Limb (tissue), 2 donors: ENCODE measurements at regions not wholly inside any gene's neighbourhood (a gene's known extent, or its start where the extent isn't known, plus 50 kb on each side); places are given as distances from the start of the nearest gene placed in this dataset.
"Not testable (repeated sequence)": the region's sequence is repeated elsewhere in the genome, so short reads cannot be mapped to it uniquely, and the experiment has no call there.

Source experiments
- DNase-seq, 2 donors: peaks; one replicate each; pipeline ENCODE4 v3.0.0-alpha.2; 2016; ENCODE audit errors: extremely low spot score in 2 of 2

DNA sequence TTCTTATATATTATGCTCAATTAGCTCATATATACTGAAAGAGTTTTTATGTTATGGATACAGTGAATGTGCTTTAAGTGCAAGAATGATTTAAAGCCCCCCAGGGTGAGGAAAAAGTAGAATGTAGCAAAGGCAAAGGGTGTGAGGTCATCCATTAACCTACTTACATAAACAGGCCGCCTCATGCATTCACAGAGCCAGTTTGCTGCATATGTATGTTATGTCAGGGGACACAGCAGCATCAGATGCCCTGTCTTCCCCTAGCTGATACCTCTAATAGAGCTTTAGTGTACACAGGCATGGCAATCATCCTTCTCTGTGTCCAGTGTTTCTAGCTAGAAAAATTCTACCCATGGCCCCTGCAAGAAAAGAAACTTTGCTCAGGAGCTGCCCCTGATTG is 187.8 kb upstream of the FSHR start:
- no peak for DNase-seq

DNA sequence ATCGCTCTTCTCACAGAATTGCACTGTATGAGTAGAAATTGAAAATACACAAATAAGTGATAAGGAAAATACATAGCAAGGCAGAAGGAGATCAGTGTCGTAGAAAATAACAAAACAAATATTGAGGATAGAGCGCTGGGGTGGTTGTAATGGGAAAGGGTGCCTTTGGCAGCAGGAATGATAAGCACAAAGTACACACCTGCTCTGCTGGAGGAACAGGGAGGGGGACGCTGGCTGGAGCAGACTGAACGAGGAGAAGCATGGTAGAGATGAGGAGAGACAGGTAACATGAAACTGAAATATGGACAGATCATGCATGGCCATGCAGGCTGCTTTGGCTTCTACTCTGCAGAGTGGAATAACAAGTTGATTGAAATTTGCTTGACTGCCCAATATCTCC is 181.2 kb upstream of the FSHR start:
- no peak for DNase-seq

DNA sequence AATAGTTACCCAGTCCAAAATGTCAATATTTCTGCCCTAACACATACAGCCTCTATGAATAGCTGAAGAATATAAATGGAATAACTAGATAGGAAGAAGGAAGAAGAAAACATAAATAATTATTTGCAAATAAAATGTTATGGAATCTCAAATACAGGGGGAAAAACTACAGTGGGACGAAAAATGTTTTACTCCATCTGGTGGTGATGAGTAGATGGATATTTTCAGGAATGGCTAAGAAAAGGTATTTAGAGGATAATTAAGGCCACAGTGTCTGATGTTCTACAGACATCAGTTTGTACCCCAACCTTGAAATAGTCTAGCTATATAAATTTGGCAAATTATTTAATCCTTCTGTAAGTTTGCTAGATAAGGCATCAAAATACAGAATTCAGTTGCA is 178.1 kb upstream of the FSHR start:
- no peak for DNase-seq

DNA sequence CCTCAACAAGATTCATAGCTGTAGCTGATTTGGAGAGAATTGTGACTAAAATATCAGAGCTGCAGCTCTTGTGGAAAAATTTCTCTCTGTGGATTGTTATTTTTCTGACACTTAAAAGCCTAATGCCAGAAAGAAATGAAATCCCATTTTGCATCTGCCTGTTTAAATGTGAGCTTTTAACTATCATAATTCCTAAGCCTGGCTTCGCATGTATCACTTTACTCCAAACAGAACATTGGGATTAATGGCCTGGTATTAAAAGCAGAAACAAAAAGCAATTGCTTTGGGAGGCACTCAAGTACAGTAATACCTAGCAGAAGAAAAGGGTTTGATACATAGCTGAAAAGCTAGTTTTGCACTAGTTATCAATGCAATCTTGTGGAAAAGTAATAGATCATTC is 164.2 kb upstream of the FSHR start:
- DNase-seq = no peak

DNA sequence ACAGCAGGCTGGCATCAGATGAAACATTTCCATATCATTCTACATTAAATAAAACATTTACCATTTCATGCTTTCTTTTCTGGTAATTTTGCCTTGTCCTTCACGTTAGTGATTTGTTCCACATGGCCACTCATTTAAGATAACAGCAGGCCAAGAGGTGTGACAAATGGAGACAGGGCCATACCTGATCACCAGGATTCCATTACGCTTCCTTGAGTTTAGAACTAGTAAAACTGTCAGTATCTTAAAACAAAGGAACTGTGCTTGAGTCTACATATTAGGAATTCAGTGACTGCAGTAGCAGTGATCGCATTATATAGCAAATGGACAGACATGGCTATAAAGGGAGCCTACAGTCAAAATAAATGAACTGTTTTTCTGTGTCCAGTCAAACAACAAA is 155.1 kb upstream of the FSHR start:
- DNase-seq = no peak

DNA sequence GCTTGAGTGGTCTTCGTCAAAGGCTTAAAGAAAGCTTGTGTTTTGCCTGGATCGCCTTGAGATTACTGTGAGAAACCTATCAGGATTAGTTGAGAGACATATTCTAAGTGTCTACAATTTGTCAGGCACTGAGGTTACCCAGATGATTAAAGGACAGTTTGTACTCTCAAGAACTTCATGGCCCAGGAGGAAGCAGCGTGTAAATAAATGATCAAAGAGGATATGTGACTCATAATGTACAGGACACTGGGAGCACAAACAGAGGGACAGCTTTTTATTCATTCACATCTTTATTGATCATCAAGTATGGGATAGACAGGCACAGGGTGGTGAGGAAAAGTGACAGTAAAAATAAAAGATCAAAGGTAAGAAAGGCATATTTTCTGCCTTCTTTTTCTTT is 152.6 kb upstream of the FSHR start:
- no peak for DNase-seq

DNA sequence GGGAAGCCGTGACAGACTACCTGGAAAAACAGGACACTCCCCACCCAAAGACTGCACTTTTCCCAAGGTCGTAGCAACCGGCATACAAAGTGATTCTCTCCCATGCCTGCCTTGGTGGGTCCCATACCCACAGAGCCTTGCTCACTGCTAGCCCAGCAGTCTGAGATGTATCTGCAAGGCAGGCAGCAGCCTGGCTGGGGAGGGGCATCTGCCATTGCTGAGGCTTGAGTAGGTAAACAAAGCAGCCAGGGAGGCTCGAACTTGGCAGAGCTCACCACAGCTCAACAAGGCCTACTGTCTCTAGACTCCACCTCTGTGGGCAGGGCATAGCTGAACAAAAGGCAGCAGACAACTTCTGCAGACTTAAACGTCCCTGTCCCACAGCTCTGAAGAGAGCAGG is 144.4 kb upstream of the FSHR start:
- not testable (repeated sequence) for DNase-seq

DNA sequence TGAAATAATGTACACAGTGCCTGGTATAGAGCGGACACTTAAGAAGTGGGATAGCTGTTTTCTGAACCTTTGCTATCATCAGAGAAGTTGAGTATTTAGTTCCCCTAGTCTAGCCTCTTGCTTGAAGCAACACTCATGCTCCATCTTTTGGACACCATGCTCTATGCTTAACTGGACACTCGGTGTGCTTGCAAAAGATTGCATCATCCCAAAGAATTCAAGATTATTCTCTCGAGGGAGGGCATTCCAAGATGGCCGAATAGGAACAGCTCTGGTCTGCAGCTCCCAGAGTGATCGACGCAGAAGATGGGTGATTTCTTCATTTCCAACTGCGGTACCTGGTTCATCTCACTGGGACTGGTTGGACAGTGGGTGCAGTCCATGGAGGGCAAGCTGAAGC is 143.9 kb upstream of the FSHR start:
- DNase-seq = no peak

DNA sequence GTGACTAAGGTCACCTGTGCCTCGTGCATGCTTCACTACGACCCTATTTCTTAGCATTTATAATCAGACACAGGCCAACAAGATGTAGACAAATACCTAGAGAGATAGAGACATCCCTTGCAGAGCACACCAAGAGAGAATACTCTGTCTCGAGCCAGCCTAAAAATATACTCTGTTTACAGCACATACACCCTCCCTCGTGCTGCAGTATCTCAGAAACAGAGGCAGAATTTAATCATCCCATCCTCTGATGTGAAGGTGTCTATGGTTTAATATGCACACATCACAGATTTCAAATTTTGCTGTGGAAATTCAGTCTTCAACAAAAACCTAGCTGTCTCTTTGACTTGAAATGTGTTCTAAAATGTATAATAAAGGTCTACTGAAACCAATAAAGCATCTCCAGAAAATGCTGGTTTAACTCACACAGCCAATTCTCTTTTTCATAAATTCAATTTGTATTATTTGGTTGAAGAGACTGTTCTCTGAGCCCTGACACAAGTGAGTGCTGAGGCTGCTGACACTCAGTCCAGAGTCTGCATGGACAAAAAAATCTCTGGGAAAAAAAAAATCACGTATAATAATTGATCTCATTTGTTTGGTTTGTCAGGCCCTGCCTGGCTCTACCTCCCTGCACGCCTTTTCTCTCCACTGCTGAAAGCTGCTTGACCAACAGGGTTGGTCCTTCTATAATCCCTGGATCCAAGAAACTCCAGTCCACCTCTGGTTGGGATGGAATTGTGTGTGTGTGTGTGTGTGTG is 142.0 kb upstream of the FSHR start:
- no peak for DNase-seq

DNA sequence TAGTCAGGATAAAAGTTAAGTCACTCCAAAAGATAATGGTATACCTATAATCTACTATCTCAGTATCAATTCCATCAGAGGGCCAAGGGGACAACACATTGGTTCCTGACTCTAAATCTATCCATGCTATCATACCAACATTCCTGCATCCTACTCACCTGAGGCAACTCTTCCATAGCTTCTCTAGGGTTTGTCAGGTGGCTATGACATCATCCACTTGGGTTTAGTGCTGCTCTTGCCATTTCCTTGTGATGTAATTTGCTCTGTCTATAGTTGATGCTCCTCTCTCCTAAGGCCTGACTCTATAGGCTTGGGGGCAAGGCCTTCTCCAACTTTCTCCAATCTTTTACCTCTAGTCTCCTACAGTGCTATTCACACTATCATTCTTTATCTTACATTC is 139.9 kb upstream of the FSHR start:
- DNase-seq = no peak

DNA sequence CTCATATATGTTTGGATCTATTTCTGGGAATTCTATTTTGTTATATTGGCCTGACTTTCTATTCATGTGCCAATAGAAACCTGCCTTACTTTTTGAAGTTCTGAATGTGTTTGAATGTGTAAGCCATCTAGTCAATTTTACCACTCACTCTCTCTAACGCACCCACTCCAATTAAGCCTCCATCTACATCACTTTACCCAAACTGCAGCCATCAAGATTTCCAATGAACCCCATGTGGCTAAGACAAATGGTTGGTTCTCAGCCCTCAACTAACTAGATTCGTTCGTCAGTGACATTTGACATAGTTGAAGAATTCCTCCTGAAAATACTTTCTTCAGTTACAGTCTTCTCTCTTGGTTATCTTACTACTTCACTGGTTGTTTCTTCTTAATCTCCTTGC is 137.3 kb upstream of the FSHR start:
- no peak for DNase-seq

DNA sequence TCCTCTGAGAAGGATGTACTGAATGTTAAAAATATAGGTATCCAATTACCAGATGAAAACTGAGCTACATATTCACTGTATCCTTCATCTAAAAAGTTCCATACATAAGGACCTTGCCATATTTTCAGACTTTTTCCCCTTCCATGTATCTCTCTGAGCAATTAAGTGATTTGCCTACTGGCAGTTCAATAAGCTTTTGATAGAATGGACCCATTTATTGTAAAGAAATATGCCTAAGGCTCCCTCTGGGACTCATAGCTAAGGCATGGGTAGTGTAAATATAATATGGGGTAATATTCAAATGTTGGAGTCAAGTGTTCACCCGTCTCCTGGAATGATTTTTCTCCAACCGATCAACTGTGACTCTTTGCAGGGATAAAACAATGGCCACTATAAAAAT is 135.4 kb upstream of the FSHR start:
- DNase-seq = no peak

DNA sequence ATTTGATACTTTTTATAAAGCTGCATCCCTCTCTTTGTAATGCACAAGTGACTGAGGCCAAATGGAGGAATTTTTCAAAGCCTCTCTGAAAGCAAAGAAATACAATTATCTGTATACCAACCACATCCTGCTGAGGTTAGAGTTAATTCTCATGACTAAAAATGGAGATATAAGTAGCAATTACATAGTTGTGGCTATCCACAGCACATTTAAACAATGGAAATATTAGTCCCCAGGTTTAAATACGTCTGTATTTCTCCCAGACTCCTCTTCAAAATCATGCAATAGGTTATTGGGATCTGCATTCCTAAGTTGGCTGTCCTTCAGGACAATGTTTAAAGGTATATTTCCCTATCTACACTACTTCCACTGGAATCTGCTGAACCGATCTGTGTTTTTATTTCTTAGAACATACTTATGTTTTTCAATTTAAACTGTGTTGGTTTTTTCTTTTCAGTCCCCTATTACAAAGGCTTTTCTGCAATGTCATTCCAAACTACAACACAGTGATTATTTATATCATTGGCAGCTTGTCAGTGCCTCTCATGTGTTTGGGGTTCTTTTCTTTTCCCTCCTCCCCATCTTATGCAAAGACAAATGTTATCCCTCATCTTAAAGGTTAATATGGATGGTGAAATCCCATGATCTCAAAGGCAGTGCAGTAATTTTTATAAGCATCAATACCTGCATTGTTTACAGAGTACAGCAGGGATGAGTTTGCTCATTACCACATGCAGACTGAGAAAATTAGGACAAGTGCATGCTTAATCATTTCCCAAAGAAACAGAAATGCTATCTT is 134.8 kb upstream of the FSHR start:
- DNase-seq = no peak

DNA sequence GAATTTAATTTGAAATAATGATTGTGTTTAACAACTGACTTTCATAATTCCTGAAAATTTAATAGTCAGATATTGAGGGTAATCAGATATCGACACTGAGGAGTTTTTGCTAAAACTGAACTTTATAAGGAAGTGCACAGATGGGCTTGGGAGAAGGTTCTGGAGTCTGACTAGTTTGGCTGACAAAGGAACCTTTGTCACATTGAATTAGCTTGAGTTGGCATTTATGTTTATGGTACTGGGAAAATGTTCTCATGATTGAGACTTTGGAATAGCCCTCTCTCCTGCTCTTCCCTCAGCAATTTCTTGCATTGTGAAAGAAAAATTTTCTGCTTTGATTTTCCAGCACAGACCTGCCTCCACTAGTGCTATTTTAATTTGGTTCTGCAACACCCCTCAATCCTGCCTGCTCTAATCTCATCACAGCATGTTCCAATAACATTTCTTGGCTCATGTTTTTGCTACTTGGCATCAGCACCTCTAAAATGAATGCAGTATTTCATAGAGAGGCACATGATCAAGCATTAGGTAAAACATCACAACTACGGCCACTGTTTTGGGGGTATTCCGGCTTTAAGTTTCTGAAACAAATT is 133.9 kb upstream of the FSHR start:
- no peak for DNase-seq

DNA sequence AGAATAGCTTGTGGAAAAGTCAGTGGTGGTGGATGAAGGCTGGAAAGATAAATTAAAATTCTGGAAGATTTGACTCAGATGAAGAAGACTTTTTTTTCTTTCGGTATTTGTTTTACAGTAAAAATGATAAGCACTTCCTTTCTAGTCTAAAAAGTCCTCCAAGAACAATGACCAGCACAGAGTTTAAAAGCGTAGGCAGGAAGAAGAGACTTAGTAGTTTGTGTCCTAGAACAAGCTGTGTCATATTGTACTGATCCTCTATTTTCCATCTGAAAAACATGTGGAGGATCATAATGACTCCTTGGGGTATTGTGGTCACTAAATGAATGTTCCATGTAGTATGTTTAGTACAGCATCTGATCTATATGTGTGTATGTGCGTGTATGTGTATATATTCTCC is 132.4 kb upstream of the FSHR start:
- DNase-seq = no peak

DNA sequence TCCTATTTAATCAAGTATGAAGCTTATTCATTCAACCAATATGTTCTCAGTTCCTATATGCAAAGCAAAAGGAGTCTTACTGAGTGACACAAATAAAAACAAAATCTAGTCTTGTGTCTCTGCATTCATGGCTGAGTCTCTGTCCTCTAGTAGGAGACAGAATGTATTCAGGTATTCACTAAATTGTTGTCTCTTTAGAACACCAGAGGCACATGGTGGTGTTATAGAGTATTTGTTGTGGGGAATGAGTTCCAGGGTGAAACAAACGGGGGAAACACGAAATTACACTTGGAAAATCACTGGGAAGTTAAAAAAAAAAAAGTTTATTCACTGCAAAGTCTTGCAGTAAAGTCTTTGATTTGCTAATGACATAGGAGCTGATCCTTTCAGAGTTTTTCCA is 131.7 kb upstream of the FSHR start:
- DNase-seq = no peak

DNA sequence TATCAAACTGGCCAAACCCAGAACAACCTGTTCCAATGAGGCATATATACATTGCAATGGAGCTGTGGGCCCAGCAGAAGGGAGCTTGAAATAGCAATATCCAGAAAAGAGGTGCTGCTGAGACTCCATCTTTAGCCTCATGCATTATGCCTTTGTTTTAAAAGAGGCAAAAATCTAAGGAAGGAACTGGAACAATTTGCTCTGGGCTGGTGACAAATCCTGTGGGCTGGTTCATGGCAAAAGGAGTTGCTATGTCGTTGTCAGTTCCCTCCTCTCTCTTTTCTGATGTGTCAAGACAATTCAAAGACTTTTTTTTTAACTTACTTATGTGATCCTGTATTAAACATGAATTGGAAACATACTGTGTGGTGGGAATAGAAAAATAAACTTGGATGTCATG is 124.2 kb upstream of the FSHR start:
- DNase-seq = no peak

DNA sequence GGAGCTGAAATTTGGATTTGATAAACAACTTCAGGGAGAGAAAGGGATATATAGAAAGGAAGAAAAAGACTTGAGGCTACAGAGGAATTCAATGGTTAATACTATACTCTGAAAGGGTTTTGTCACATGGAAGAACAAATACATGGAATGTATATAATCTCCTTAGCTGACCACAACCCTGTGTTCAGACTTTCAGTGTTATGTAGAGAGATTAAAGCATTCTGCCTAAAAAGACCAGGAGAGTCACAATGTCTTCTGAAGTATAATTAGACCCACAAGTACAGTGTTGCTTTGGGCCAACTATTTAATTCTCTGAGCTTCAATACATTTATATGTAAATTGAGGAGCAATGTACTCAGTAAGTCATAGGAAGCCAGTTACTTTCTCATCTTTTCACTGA is 123.8 kb upstream of the FSHR start:
- no peak for DNase-seq

DNA sequence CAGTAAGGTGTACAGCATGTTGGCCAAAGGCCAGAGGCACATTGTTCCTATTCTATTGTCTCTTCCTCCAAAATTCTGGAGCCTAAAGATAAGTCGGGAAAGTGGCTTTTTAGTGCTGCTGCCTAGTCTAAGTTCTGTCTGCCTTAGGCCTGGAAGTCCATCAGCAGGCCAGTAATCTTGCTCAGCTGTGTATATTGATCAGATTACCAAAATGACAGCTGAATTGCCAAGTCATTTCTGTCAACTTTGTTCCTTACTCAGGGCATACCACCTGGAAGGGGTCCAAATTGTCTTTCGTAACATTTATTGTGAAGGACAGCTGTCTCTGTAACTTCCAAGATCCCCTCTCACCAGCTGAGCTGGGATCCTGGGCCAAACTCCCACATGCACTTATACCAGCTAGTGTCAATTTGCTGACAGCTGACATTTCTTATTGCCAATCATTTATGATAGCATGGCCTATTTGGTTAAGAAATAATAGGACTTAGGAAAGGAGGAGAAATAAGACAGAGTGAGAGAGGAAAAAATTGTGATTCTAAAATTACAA is 116.8 kb upstream of the FSHR start:
- DNase-seq = peak; percentile 26 to 34

DNA sequence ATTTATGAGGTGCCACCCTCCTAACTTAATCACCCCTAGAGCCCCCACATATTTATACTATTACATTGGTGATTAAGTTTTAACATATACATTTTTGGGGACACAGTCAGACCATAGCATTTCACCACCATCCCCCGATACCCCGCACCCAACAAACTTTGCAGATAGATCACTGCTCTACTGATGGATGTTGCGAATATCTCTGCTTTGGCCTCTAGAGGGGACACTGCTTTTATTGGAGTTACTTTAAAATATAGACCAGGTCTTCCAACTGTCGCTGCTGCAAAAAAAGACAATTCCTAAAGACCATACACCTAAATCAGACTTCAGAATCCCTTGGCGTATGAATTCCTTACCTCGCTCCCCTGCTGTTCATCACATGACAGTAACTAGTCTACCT is 115.8 kb upstream of the FSHR start:
- no peak for DNase-seq

DNA sequence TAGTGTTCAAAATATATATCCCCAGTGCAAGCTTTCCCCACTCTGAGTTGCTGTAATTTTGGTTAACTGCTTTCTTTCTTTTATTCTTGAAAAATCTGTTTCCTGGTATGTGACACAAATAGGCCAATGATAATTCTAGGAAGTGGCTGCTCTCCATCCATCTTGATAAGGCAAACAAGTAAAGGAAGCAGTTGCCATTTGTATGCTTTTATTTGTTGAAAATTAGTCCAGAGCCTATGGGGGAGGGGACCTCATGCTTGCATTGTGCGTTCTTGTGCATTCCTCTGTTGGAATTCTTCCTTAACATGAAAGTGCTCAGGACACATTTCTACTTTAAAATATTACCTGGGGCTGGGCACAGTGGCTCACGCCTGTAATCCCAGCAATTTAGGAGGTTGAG is 111.2 kb upstream of the FSHR start:
- DNase-seq = no peak

DNA sequence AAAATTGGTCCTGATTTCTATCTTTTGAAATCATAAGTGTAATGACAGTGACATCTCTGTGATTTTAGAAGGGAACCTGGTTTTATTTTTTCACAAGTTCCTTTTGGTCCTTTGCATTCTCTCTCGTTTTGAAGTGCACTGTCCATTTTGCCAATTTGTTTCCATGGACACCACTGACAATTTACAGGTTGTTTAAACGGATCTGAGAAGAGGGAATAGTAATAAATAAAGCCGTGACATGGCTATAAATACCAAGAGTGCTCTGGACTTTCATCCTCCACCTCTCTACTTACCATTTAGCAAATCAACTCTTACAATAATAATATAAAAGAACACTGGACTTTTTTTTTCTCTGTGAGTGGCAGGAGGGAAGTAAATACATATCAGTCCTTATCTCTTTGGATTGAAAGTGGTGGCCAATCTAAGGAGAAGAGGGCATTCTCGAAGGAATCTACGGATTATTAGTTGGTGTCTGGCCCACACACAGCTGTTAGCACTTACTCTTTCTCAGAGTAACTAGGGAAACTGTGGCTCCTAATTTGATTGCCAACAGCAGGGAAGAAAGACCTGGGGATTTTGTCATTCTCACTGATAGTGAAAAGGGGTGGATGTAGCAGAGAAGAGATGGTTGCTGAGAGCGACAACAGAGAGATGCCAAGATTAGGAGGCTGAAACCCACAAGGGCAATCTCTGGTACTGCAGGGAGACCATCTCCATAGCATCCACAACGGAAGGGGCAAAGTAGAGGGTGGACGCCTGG is 108.7 kb upstream of the FSHR start:
- DNase-seq = no peak
